ENCODE measurements at regions not wholly inside any gene's neighbourhood (a gene's known extent, or its start where the extent isn't known, plus 50 kb on each side); places are given as distances from the start of the nearest gene placed in this dataset.
"Not testable (repeated sequence)": the region's sequence is repeated elsewhere in the genome, so short reads cannot be mapped to it uniquely, and the experiment has no call there.

DNA sequence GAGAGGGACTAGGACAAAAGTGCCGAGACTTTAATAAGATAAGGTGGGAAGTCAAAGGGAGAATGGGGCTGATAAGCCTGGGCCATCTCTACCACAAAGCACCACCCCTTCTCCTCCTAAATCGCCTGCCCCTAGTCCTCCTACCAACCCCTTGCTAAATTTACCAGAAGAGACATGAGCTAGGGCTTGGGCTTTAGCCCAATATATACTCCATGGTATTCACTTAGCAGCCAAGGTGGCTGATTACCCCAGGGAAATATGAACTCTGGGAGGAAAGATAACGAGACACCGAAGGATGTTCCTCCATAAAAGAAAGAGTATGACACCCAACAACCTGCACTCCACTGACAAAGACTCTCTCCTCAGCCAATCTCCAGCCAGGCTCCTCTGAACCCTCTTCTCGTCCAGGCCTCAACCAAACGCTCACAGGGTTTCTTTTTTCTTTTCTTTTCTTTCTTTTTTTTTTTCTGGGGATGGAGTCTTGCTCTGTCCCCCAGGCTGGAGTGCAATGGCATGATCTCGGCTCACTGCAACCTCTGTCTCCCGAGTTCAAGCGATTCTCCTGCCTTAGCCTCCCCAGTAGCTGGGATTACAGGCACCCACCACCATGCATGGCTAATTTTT lies 610.2 kb downstream of the UQCRFS1 start:
- TF ChIP-seq CTCF (IDR thresholded peaks at IDR 0.05; ENCODE audit: low read depth, low read length): no peak
- DNase-seq (ENCODE audit: low read depth, low spot score): no peak
- in situ Hi-C loops (cut with HindIII; ENCODE audit: low sequenced_read_pairs): no loop called here
- H3K4me3 ChIP-seq (ENCODE audit: low read depth, low read length): no peak overlapping the region

DNA sequence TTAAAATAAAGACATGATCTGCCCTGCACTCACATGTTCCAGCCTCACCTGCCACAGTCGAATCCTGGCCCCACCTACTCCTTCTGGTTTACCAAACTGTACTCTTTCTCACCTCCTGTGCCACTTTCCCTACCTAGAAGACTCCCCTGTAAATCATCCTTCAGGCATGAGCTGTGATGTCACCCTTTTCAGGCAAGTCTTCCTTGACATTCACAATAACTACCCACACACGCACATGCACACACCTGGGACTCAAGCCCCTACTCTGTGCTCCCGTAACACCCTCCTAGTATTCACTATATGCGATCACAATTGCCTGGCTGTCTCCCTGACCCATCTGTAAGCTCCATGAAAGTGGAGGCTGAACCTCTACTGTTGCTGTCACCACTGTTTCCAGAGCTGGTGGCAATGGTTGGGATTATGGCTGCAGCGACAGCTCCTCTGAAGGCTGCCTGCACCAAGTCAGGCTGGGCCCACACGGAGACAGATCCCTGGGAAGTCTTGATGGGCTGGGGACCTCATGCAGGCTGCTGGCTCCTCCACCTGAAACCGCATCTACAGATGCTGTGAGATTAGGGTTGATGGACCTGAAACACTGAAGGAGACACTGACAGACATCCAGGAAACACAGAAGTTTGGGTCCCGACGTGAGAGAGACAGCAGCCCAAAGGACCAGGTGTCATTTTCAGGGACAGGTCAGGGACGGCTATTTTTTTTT lies 611.1 kb downstream of the UQCRFS1 start:
- no peak for TF ChIP-seq CTCF (IDR thresholded peaks at IDR 0.05; ENCODE audit: low read depth, low read length)
- DNase-seq (ENCODE audit: low read depth, low spot score): no peak
- H3K4me3 ChIP-seq (ENCODE audit: low read depth, low read length): no peak overlapping the region
- in situ Hi-C loops (cut with HindIII; ENCODE audit: low sequenced_read_pairs): no loop called here

DNA sequence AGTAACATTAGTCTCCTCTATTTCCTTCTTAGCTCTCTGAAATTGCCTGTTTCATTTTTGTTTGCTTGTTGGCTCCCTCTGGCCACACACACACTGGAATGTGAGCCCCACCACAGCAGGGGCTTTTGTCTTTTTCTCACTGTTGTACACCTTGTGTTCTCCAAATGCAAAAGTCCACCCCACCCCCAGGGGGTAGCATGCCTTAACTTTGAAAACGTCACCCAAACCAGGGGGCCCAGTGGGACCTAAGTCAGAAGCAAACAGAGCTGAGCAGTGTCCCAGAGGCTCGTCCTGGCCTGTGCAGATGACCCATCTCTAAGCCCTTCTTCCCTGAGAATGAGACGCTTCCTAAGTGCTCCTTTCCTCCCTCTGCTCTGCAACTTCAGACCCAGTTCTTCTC lies 614.1 kb downstream of the UQCRFS1 start:
- no peak overlapping the region for H3K4me3 ChIP-seq (ENCODE audit: low read depth, low read length)
- no peak for DNase-seq (ENCODE audit: low read depth, low spot score)
- TF ChIP-seq CTCF (IDR thresholded peaks at IDR 0.05; ENCODE audit: low read depth, low read length): no peak
- in situ Hi-C loops (cut with HindIII; ENCODE audit: low sequenced_read_pairs): no loop called here

GRCh38 chr19:28596561-28597071 lies 616.3 kb downstream of the UQCRFS1 start:
- no peak for DNase-seq (ENCODE audit: low read depth, low spot score)
- TF ChIP-seq CTCF (IDR thresholded peaks at IDR 0.05; ENCODE audit: low read depth, low read length): no peak
- in situ Hi-C loops (cut with HindIII; ENCODE audit: low sequenced_read_pairs): no loop called here
- H3K4me3 ChIP-seq (ENCODE audit: low read depth, low read length): no peak overlapping the region

- H3K4me3 ChIP-seq (ENCODE audit: low read depth, low read length): no peak overlapping the region
- no peak for DNase-seq (ENCODE audit: low read depth, low spot score)
- in situ Hi-C loops (cut with HindIII; ENCODE audit: low sequenced_read_pairs): no loop called here
- no peak for TF ChIP-seq CTCF (IDR thresholded peaks at IDR 0.05; ENCODE audit: low read depth, low read length)
Measured at GRCh38 chr19:28595722-28596480, 617.0 kb downstream of the UQCRFS1 start.

GRCh38 chr19:28594737-28595136 lies 618.2 kb downstream of the UQCRFS1 start:
- in situ Hi-C loops (cut with HindIII; ENCODE audit: low sequenced_read_pairs): no loop called here
- no peak for DNase-seq (ENCODE audit: low read depth, low spot score)
- H3K4me3 ChIP-seq (ENCODE audit: low read depth, low read length): no peak overlapping the region
- no peak for TF ChIP-seq CTCF (IDR thresholded peaks at IDR 0.05; ENCODE audit: low read depth, low read length)

- DNase-seq (ENCODE audit: low read depth, low spot score); in situ Hi-C loops (cut with HindIII; ENCODE audit: low sequenced_read_pairs); H3K4me3 ChIP-seq (ENCODE audit: low read depth, low read length): not testable (repeated sequence)
Measured at GRCh38 chr19:28589991-28590411, 623.0 kb downstream of the UQCRFS1 start.

All from astrocyte of the spinal cord (primary cell).